Loucy (cell line): ENCODE measurements at regions not wholly inside any gene's neighbourhood (a gene's known extent, or its start where the extent isn't known, plus 50 kb on each side); places are given as distances from the start of the nearest gene placed in this dataset.

ENCODE experiments used
- EZH2phosphoT487 ChIP-seq: fragments of 200-600 bp; IDR thresholded peaks from 2 replicates; pipeline ENCODE4 v1.6.1; 2018; ENCODE audit warnings: antibody characterized with exemption, mild to moderate bottlenecking, moderate library complexity, borderline replicate concordance
- TF ChIP-seq, protein P1 (sequence below): fragments of 200-600 bp; sonication (generic); conservative IDR thresholded peaks from 2 replicates; pipeline ENCODE4 v1.5.1; 2014; ENCODE audit warnings: mild to moderate bottlenecking, antibody characterized with exemption, low read length

DNA sequence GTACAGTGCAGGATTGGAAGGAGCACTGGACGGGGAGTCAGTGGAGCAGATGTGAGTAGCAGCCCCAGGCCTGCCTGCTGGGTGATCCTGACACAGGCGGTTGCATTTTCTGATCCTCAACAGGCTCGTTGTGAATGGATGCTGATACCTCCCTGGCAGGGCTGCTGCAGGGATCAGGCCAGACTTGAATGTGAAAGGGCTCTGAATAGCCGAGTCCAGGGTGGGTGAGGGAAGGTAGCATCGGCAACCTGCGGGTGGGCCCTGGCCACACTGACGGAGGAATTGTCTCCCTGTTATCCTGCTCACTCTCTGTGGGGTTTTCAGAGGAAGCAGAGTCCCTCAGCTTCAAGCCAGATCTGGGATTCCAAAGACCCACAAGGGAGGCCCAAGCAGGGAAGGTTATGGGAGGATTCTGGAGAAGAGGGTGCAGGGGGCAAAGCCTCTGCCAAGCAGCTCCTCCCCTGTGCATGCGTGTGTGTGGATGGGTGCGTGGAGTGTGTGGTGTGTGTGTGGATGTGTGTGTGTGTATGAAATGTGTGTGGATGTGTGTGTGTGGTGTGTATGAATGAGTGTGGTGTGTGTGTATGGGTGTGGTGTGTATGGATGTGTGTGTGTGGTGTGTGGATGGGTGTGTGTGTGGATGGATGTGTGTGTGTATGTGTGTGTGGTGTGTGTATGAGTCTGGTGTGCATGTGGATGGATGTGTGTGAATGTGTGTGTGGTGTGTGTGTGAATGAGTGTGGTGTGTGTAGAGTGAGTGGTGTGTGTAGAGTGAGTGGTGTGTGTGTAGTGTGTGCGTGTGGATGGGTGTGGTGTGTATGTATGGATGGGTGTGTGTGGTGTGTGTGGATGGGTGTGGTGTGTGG lies 100.3 kb downstream of the UBIAD1 start:
- TF ChIP-seq, protein P1, sequence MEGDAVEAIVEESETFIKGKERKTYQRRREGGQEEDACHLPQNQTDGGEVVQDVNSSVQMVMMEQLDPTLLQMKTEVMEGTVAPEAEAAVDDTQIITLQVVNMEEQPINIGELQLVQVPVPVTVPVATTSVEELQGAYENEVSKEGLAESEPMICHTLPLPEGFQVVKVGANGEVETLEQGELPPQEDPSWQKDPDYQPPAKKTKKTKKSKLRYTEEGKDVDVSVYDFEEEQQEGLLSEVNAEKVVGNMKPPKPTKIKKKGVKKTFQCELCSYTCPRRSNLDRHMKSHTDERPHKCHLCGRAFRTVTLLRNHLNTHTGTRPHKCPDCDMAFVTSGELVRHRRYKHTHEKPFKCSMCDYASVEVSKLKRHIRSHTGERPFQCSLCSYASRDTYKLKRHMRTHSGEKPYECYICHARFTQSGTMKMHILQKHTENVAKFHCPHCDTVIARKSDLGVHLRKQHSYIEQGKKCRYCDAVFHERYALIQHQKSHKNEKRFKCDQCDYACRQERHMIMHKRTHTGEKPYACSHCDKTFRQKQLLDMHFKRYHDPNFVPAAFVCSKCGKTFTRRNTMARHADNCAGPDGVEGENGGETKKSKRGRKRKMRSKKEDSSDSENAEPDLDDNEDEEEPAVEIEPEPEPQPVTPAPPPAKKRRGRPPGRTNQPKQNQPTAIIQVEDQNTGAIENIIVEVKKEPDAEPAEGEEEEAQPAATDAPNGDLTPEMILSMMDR: no peak
- TF ChIP-seq EZH2phosphoT487: no peak
